D721Med (cell line): ENCODE measurements at regions not wholly inside any gene's neighbourhood (a gene's known extent, or its start where the extent isn't known, plus 50 kb on each side); places are given as distances from the start of the nearest gene placed in this dataset.

Experiments
- DNase-seq: peaks from one replicate; pipeline ENCODE4 v3.0.0; 2011; ENCODE audit warnings: low spot score; ENCODE audit not compliant: insufficient read length
- FAIRE-seq: peaks from 2 replicates; lab custom pipeline; 2011; peaks lifted over from hg19 to GRCh38; lab: Jason Lieb, UNC
- TF ChIP-seq, protein P1 (sequence below): IDR thresholded peaks from 2 replicates; pipeline ENCODE4 v1.5.1; 2012; ENCODE audit warnings: mild to moderate bottlenecking, control low read depth; ENCODE audit not compliant: insufficient read depth; ENCODE audit errors: missing control alignments

DNA sequence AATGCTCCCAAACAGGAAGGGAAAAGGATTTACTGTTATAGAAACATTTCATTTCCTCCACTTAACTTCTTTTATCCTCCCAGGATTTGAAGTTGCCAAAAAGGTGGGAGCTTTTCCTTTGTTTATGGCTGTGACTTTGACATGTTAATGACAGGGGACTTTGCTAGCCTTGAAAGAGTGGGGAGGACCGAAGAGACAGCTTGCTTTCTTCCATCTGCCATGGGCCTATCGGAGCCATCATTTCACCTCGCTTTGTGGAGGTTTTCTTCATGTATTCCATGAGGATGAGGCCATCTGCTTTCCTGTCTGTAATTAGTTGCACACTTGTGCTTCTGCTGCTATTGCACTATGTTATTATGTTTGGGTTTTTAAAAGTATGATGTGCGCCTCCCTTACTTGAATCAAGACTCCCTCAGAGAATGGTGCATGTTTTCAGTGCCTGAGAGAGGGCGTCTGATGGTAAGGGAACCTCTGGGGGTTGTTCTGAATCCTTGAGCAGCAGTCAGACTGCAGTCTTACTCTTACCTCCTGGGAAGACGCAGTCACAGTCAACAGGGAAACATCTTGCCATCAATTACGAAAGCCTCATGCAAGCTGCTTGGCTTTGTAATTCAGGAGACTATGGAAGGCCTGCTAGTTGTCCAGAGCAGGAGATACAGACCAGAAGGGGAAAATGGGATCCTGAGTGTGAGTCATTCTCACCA lies 173.3 kb upstream of the MGAT5 start:
- DNase-seq (no peak), FAIRE-seq (no peak)
- TF ChIP-seq, protein P1, sequence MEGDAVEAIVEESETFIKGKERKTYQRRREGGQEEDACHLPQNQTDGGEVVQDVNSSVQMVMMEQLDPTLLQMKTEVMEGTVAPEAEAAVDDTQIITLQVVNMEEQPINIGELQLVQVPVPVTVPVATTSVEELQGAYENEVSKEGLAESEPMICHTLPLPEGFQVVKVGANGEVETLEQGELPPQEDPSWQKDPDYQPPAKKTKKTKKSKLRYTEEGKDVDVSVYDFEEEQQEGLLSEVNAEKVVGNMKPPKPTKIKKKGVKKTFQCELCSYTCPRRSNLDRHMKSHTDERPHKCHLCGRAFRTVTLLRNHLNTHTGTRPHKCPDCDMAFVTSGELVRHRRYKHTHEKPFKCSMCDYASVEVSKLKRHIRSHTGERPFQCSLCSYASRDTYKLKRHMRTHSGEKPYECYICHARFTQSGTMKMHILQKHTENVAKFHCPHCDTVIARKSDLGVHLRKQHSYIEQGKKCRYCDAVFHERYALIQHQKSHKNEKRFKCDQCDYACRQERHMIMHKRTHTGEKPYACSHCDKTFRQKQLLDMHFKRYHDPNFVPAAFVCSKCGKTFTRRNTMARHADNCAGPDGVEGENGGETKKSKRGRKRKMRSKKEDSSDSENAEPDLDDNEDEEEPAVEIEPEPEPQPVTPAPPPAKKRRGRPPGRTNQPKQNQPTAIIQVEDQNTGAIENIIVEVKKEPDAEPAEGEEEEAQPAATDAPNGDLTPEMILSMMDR = no peak

DNA sequence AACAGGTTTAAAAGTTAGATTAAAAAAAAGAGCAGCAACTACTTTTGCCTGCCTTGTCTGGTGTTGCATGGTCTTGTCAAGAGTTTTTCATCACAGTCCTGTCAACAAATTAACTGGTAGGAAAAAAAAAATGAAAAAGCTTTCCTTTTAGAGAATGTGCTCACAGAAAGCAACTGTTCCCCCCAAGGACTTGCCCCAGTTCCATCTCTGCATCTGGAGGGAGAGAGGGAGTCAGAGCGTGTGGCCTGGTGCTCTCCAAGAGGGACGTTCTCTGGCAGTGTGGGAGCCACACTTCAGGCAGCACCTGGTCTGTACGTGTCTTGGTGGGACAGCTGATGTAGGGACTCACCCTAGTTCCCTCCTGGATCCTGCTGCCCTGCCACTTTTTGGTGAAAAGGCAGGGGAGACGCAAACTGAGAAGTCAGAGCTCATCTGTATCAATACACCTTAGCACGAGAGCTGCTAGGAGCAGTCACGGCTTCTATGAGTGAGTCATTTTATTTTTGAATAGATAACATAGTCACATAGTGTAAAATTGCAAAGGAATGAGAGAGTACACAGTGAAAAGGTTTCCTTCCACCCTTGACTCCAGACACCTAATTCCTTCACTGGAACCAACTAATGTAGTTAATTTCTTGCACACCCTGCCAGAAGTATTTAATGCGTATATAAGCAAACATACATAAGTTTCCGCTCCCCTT lies 172.5 kb upstream of the MGAT5 start:
- FAIRE-seq = no peak
- DNase-seq = no peak
- TF ChIP-seq, protein P1 = no peak

DNA sequence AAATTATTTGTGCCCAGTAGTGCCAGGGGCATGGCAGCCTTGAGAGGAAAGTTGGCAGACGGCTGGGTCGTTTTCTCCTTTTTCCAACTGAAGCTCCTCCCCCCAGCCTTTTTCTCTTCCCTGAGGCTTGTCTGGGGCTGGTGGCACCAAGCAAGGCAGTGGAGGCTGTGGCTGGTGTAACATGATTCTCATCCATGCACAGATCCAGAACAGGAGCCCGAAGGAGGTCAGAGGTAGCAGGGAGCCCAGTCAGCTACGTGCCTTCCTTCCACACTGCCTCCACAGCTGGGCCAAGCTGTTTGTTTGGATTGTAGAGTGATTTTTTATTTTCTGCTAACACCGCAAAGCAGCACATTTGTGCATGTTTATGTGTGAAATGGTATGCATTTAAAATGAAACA lies 170.3 kb upstream of the MGAT5 start:
- TF ChIP-seq, protein P1 = no peak
- no peak for FAIRE-seq
- no peak for DNase-seq

DNA sequence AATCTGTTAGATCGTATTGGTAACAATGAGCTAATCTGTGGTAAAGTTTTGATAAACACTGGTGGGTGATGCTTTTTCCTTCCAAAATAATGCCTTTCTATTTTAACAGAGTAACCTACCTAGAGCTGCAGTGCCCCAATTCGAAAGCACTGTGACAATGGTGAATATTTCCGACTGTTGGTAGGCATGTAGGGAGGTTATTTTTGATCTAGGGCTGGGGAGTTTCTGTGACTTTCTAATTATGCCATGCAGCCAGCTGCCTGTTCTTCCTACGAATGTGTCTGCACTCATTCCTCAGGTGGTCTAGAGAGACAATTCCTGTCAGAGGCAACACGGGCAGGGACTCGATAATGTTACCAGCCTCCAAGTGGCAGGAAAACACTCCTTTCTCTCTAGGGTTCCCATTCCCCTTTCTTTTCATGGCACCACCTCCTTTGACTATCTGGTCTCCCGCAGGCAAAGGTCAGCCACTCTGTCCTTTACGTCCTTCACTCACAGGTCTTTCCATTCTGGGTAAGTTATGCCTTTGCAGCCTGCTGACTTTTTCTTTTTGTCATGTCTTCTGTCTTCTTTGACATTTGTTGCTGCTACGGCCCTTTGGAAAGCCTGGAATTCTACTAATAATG lies 167.2 kb upstream of the MGAT5 start:
- DNase-seq (no peak), FAIRE-seq (no peak)
- TF ChIP-seq, protein P1 = no peak

DNA sequence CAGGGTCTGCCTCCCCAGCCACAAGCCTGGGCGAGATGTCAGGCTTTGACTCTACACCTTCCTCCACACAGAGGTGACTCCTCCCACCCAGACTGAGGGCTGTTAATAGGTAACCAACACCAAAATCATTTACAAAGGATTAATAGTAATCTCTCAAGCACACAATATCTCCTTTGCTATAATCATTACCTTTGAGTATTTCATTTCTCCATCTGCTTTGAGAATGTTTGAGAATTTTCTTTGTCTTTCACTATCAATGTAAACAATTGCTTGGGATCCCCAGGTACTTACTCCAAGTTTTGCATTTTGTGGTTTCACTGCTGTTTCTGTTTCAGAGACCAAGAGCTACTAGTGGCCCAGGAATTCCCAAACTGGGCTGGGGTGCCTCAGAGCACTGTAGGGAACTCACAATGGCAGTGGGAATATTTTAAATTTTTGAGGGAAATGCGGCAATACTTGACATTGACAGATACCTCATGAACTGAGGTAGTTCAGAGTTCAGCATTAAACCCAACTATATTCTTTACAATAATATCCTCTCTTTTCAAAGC lies 166.4 kb upstream of the MGAT5 start:
- no peak for FAIRE-seq
- no peak for DNase-seq
- TF ChIP-seq, protein P1 = no peak

DNA sequence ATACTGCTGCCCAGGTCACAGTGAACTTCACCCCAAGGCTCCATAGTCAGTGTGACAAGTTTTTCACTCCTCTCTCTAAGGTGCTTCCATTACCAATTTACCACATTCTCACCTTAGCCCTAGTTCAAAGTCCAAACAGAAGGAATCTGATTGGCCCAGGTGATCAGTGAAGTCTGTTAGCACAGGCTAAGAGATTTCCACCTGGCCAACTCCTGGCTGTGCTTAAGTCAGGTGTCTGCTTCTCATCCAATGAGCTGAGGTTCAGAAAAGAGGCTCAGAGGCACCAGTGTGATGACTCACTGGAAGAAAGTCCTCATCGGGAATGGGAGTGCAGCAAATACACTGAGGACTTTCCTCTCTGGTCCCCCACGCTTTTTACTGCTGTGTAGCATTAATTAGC lies 164.4 kb upstream of the MGAT5 start:
- no peak for FAIRE-seq
- TF ChIP-seq, protein P1 = no peak
- DNase-seq = no peak

DNA sequence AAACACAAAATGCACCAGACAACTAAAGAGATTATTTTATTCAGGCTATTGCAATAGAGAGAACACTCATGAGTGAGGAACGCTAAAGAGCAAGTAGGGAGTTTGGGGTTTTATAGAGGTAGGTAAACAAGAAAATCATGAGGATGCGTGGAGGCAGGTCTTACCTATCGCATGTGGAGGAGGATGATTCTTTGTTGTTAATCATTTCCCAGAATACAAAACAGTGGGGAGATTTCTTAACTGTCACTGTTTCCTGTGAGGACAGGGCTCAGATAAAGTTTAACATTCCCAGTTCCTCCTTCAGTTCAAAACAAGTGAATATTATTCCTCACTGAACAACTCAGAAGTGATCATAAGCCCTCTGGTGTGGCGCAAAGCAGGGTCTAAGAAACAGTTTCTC lies 156.1 kb upstream of the MGAT5 start:
- TF ChIP-seq, protein P1 = no peak
- DNase-seq (no peak), FAIRE-seq (no peak)
